Middle frontal gyrus (tissue), 1 donor: ENCODE measurements at regions not wholly inside any gene's neighbourhood (a gene's known extent, or its start where the extent isn't known, plus 50 kb on each side); places are given as distances from the start of the nearest gene placed in this dataset.
"Not testable (repeated sequence)": the region's sequence is repeated elsewhere in the genome, so short reads cannot be mapped to it uniquely, and the experiment has no call there.

Experiments
- DNase-seq: peaks from one replicate; pipeline ENCODE4 v3.0.0-alpha.2; 2015; ENCODE audit warnings: low spot score; ENCODE audit errors: extremely low spot score

DNA sequence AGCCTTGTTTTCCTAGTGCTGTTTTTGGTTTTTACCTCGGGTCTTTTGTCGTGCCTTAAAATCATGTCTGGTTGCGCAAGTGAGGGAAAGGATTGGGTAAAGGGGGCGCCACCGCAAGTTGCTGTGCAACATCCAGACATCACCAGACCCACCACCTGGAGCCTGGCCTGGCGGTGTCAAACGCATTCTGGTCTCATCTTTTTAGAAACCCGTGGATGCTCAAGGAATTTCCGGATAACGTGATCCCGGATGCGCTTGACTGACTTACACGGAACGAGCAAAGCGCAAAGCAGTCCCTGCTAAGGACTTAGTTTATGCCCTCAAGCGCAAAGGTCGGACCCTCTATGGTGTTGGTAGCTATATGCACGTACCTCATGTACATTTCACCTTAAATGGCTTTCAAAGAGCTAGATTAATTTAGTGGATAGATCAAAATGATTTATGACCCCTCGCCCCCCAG is 105.2 kb downstream of the OR2B2 start:
- no peak for DNase-seq

DNA sequence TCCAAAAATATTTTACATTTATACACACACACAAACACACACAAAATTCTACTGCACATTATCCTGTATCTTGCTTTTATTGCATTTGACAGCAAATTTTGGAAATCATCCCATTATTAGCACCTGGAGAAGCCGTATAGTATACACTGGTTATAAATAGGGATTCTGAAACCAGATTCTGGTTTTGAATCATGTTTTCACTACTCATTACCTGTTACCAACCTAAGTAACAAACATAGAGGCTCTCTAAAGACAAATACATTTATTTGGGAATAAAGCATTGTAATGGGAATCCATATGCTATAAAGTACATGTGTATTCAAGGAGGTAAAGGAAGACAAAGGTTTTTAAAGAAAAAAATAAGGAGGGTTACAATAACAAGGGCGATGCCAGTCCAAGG is 106.8 kb downstream of the OR2B2 start:
- no peak for DNase-seq

DNA sequence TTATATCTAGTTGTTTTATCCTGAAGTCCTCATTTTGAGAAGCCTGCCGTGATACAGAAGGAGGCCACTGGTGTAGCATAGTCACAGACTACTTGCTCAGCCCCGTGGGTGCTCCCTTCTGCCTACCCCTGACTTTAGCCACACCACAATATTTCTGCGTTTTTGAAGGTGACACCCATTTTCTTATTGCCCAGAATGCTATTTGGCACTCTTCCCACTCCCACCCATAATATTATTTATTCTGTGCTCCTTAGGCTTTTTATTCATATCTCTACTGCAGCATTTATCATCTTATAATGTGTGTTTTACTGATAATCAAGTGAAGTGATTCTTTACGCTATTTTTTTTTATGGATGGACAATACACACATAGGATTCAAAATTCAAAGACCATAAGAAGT is 107.3 kb downstream of the OR2B2 start:
- DNase-seq = no peak

DNA sequence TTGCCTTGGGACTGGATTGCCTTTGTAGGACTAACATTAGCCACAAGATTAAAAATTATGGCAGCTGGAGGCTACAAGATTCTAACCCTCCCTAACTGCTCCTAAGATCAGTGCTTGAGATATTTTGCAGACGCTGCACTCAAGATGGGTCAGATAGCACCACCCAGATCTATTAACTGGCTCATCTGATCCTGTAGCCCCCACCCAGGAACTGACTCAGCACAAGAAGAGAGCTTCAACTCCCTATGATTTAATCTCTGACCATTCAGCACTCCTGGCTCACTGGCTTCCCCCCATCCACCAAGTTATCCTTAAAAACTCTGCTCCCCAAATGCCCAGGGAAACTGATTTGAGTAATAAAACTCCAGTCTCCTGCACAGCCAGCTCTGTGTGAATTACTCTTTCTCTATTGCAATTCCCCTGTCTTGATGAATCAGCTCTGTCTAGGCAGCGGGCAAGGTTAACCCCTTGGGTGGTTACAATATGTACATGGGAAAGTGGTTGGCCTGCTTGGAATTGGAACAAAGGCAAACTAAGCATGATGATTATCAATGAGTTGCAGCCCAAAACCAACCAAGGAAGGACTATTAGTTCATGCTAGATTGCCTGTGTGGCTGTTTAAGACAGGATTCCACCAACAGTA is 111.3 kb downstream of the OR2B2 start:
- DNase-seq = no peak

DNA sequence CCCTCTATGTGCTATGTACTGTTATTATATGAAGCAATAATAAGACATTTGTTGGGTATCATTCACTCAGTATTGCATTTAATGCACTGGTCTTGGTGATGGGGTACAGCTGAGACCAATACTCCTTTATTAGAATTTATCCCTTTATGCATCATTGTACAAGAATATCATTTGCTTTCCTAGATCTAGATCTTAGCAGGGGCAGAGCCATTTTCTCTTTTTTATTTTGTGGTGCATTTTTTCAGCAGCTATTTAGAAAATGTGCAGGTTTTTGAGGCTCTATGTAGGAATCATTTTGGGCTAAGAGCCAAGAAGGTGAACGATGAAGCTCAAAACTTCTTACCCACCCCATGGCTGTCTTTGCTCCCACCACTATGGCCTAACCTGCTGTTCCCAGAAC is 114.2 kb downstream of the OR2B2 start:
- no peak for DNase-seq

DNA sequence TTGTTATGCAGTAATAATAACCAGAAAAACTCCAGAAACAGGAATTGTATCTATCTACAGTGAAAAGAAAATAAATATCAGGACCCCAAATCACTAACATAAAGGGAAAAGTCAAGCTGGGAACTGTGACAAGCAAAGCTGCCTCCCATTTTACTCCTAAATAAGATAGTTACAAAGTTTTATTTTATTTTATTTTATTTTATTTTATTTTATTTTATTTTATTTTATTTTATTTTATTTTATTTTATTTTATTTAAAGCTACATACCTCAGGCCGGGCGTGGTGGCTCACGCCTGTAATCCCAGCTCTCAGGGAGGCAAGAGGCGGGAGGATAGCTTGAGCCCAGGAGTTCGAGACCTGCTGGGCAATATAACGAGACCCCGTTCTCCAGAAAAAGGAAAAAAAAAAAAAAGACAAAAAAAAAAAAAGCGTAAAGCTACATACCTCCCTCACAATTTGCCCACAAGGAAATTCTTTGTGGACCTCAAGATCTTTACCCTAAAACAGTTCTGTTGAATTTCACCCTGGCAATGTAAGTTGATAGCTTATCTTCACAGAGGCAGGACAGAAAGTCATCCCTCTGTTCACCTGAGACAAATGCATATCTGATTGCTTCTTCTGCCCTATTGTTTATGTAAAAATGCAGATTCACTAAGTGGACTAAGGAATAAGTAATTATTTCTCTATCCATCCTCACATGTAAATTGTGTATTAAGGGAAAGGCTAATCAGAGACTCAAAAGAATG is 115.3 kb downstream of the OR2B2 start:
- DNase-seq = not testable (repeated sequence)

DNA sequence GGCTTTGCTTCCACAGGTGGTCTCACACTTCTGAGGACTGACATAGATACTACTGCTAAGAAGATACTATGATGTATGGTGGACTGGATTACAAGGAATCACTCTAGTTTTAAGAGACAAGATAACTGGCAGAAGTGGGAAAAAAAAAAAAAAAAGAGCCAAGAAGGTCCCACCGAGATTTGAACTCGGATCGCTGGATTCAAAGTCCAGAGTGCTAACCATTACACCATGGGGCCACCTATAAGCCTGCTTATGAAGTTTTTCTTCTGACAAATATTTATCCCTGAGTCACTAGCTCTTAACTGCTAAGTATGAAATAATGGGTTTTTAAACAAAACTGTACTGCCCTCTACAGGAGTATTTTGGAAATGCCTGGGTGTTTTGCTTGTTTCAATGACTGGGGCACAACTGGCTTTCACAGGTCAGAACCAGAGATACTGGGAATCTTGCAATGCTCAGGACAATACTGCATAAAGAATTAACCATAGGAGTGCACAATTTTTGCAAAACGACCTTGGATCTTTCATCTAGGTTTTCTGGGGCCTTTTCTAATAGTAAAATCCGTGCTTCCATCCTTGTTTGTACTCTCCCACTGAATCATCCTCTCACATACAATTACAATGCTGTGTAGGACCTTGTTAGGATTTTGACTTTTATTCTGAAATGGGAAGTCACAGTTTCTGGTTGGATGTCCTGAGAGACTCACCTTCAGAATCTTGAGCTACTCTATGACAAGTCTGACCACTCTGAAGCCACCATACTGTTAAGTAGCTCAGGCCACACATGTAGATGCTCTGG is 116.3 kb downstream of the OR2B2 start:
- peak; percentile 74 for DNase-seq

DNA sequence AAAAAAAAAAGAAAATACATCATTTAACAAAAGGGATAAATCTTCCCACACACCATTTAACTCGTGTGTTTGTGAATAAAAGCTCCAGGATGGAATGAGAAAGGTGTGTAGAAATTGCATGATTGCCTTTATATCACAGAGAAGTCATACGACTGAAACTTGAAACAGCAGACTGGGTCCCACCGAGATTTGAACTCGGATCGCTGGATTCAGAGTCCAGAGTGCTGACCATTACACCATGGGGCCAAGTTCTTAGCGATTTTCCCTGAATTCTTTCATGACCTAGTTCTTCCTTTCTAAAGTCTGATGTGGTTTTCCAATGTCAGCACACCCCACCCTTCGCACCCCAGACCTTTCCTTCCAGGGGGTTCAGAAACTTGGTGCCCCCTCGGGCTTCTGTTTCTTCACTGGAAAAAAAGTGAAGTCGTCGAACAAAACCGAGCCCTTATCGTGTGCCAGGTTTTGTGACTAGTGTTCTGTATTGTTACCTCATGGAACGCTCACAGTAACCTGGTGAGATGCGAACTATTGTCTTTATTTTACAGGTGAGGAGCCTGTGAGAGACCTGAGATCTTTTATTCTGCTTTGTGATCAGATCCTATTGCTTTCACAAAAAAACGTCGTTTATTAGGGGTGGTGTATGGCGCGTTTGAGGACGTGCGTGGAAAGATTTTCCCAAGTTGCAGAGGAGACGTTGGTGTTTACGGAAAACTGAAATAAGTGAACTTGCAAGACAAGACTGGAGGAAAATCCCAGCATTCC is 120.8 kb downstream of the OR2B2 start:
- peak; percentile 38 for DNase-seq

DNA sequence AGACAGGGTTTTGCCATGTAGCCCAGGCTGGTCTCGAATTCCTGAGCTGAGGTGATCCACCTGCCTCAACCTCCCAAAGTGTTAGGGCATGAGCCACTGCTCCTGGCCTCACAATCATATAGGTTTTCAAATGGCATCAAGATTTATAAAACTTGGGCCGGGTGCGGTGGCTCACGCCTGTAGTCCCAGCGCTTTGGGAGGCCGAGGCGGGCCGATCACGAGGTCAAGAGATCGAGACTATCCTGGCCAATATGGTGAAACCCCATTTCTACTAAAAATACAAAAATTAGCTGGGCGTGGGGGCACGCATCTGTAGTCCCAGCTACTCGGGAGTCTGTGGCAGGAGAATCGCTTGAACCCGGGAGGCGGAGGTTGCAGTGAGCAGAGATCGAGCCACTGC is 123.8 kb downstream of the OR2B2 start:
- not testable (repeated sequence) for DNase-seq

DNA sequence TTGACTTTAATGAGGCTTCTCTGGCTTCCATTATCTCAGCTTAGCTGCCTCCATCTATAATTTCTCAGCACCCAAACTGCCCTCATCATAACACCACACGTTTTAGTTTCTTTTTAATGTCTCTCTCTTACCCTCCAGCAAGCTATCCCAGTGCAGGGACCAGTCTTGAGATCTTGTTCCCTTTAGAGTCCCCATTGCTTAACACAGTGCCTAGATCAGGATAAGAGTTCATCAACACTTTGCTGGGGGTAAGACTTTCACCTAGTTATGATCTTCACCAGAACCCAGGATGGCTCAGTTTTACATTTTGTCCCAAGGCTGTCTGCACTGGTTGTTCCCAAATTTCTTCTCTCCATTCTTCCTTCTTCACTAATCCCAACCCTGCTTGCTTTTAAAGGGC is 126.1 kb downstream of the OR2B2 start:
- no peak for DNase-seq

DNA sequence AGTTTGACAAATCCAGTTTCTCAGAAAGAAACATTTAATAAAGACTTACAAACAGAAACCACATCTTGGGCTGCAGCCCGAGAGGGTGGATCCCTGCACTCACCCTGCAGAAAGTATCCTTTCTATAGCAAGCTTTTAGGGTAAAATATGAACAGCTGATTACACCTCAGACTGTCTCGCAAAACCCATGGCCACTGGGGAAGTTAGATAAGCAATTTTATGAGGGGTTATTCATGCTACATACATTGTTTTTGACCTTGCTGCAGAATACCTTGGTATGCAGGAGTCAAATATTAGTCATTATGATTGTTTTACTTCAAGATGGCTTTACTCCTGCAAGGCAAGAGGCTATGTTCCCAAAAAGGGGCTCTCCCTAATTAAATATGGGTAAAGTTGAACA is 126.9 kb downstream of the OR2B2 start:
- no peak for DNase-seq

DNA sequence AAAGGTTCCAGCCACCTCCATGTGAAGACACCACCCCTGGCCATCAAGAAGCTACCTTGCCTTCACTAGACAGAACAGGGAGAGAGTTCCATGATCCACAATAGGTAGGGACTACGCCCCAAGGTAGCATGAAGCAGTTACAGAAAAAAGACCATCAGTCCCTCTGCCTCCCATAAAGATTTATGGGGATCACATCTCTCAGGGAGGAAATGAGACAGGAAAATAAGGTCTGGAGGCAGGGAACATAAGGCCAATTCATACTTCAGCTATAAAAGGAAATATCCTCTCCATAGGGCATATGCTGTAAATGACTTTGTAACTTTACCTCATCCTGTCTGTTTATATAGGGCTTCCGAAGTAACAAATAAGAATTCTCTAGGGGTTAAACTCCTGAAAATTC is 129.4 kb downstream of the OR2B2 start:
- DNase-seq = no peak

DNA sequence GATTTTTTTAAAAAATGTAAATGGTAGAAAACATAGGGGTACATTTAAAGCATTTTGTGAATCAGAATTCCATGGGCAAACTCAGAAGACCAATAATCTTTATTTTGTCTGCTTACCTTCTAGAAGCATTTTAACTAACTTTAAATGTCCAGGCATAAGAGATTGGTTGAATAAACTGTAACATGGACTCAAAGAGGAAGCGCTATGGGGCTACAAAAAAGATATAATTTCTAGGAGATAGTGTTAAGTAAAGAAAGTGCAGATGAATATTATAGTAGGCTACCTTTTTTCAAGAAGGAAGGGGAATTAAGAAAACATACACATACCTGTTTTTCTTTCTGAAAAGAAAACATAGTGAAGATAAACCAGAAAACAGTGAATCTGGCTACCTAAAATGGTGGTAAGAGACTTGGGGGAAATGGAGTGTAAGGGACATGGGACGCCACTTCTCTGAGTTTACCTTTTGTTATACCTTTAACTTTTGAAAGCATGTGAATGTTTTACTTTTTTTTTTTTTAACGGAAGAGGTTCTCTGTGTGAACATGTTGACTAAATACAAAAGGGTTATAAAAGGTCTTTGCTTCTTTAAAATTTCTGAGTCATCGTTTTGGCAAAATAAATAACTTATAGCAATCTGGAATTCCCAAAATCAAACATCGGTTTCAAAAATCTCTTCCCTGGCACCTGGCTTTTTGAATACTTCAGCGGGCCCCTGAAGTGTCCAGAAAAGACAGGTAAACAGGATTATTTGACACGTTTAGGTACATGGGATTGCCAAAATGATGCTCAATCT is 133.4 kb downstream of the OR2B2 start:
- DNase-seq = no peak

DNA sequence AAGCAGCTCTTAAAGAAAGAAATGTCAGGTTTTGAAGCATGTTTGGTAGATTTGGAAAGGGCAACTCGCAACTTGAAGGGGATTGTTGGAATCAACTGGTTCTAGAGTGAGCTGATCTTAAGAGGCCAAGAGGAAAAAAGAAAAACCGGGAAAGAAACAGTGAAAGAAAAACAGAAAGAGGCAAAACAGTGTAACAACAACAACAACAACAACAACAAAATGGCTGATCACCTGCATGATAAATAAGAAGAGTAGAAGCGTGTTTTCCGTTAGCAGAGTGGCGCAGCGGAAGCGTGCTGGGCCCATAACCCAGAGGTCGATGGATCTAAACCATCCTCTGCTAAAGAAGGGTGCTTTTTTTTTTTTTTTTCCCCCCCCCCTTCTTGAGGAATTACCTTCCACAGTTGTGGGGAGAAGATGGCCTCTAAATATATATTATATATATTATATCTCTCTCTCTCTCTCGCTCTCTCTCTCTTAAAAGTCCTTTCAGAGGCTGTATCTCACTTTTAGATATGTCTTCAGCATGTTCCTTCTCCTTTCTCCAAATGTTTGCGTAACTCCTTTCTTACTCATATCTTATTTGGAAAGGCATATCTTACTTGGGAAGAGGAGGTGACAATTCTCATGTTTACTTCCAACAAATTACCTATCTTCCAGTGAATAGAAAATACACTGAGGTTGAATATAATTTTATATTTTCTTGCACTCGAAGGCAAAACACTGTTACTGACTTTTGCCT is 134.4 kb downstream of the OR2B2 start:
- DNase-seq = no peak

DNA sequence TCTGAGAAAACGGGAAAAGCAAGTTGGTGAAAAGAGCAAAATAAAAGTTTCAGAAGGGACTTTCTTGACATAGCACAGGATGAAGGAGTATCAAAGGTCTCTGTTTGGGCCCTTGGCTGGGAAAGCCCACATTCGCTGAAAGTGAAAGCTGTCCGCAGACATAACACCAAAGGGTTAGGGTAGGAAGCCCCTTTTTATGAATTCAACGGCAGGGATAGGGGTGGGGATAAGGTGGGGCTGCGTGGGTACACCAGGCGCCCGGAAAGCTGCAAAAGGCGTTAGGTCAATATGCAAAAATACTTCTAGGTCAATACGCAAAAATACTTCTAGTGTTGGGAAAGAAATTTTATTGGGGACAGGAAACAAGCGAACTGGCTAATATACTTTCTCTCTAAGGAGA is 135.1 kb downstream of the OR2B2 start:
- no peak for DNase-seq

DNA sequence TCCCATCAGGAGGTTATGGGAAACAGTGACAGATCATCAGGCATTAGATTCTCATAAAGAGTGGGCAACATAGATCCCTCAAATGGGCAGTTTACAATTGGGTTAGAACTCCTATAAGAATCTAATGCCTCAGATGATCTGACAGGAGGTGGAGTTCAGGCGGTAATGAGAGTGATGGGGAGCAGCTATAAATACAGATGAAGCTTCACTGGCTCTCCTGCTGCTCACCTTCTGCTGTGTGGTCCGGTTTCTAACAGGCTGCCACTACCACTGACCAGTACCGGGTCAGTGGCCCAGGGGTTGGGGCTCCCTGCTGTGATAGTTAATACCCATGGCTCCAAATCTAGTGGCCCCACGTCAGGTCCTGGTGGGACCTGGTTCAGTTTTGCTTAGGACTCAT is 135.7 kb downstream of the OR2B2 start:
- no peak for DNase-seq

DNA sequence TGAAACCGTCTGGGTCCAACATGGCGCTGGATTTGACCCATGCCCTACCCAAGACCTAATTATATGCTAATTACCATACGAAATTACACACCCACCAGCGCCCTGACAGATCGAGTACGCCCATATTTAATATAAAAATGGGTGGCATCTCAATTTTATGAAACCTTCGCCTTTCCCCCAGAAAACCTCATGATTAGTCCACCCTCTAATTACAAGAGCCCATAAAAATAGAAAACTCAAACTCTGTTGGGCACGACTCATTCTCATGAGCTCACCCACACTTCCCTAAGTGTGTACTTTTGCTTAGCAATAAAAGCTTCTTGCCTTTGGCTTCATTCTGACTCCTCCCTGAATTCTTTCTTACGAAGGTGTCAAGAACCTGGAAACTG is 136.4 kb downstream of the OR2B2 start:
- DNase-seq = no peak

DNA sequence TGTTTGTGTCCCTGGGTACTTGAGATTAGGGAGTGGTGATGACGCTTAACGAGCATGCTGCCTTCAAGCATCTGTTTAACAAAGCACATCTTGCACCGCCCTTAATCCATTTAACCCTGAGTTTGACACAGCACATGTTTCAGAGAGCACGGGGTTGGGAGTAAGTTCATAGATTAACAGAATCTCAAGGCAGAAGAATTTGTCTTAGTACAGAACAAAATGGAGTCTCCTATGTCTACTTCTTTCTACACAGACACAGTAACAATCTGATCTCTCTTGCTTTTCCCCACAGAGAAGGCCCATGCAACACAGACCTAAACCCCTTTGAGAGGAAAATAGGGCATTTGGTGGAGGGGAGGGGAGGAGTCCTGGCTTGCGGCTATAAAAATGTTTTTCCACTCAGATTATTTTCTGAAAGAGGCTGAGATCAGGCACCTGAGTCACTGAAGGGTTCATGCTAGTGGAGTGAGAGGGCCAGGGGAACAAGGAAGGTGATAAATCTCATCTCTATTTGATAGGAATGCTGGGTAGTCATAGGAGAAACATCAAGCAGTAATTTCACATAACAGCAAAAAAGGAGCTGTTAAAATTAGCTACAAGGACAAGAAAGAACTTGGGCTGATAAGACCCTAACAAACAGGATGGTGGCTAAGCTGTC is 136.9 kb downstream of the OR2B2 start:
- DNase-seq = not testable (repeated sequence)

DNA sequence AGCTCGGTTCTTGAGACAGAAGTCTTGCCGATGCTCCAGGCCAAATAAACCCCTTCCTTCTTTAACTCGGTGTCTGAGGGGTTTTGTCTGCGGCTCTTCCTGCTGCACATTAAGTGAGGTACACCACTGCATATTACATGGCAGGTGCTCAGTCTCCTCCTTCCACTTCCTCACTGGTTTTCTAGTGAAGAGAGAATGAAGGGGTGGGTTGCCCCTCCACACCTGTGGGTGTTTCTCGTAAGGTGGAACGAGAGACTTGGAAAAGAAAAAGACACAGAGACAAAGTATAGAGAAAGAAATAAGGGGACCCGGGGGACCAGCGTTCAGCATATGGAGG is 138.0 kb downstream of the OR2B2 start:
- not testable (repeated sequence) for DNase-seq
